Lower leg skin (tissue), 4 donors: ENCODE measurements at regions not wholly inside any gene's neighbourhood (a gene's known extent, or its start where the extent isn't known, plus 50 kb on each side); places are given as distances from the start of the nearest gene placed in this dataset.

ENCODE experiments used
- DNase-seq, 2 donors: peaks; one replicate each; pipeline ENCODE4 v3.0.0-alpha.2; 2019; ENCODE audit warnings: low spot score in 2 of 2
- H3K4me3 ChIP-seq: fragments of 200-600 bp; sonication (generic); 2 replicates; pipeline ENCODE4 v1.5.1; 2017; ENCODE audit warnings: mild to moderate bottlenecking, low read depth; ENCODE audit not compliant: poor library complexity, severe bottlenecking
- POLR2A ChIP-seq, 2 donors: fragments of 450-650 bp; IDR thresholded peaks; one replicate each; pipeline ENCODE4 v1.6.1; 2016 to 2017; ENCODE audit warnings: antibody characterized with exemption in 2 of 2, mild to moderate bottlenecking in 1 of 2, moderate library complexity in 1 of 2
- WGBS, 2 donors: methylation state at CpG; one replicate each; pipeline ENCODE4 v1.1.5; 2018; 5-methylcytosine and 5-hydroxymethylcytosine counted together
- intact Hi-C: fragments of 100-400 bp; cut with DNase I; formaldehyde crosslinking; loops from one replicate; pipeline ENCODE4 v1.15.0; 2023; ENCODE audit warnings: low total_unique reads
- TF ChIP-seq, protein P1 (sequence below), 3 donors: fragments of 450-650 bp; IDR thresholded peaks; one replicate each; pipeline ENCODE4 v1.5.1; 2016; ENCODE audit warnings: antibody characterized with exemption in 3 of 3, mild to moderate bottlenecking in 3 of 3, moderate library complexity in 2 of 3

DNA sequence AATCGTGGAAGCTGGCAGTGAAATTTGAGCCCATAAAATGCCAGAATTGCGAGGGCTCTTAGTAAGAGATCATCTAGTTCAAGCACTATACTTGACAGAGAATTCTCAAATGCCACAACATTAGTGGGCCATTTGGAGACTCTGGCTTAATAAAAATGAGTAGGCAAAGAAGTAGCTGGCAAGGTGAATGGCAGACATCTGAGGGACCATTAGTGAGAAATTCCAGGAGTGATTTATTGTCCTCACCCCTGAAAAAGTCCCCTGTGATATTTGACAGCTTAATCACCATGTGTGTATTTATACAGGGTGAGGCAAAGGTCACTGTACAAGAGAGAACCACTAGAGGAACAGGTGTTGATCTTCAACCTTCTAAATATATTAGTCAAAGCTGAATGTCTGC, 207.5 kb downstream of the CHRDL1 start:
- DNase-seq: no peak
- intact Hi-C loops: no loop called here
- no peak overlapping the region for H3K4me3 ChIP-seq
- 26 to 30% methylated on average over 2 of the region's 2 CpGs for WGBS, 2 donors
- TF ChIP-seq, protein P1, sequence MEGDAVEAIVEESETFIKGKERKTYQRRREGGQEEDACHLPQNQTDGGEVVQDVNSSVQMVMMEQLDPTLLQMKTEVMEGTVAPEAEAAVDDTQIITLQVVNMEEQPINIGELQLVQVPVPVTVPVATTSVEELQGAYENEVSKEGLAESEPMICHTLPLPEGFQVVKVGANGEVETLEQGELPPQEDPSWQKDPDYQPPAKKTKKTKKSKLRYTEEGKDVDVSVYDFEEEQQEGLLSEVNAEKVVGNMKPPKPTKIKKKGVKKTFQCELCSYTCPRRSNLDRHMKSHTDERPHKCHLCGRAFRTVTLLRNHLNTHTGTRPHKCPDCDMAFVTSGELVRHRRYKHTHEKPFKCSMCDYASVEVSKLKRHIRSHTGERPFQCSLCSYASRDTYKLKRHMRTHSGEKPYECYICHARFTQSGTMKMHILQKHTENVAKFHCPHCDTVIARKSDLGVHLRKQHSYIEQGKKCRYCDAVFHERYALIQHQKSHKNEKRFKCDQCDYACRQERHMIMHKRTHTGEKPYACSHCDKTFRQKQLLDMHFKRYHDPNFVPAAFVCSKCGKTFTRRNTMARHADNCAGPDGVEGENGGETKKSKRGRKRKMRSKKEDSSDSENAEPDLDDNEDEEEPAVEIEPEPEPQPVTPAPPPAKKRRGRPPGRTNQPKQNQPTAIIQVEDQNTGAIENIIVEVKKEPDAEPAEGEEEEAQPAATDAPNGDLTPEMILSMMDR (IDR thresholded peaks at IDR 0.05): no peak
- no peak for TF ChIP-seq POLR2A (IDR thresholded peaks at IDR 0.05)

DNA sequence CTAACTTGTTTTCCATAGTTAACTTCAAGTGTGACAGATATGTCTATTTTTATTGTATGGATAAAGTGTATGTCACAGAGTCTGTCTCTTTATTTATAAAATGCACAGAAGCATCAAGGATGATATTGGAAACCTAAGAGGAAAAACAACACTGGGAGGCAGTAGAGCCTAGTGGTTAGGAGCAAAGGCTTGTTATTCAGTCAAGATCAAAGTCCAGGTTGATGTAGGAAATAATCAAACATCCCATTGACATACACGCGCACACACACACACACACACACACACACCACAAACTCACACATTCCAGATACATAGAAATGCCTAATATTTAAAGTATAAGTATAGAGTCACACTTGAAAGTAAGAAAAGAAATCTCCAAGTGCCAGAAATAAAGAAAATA, 206.8 kb downstream of the CHRDL1 start:
- no peak overlapping the region for H3K4me3 ChIP-seq
- no peak for TF ChIP-seq POLR2A (IDR thresholded peaks at IDR 0.05)
- TF ChIP-seq, protein P1 (IDR thresholded peaks at IDR 0.05): no peak
- intact Hi-C loops: no loop called here
- WGBS, 2 donors: 79 to 85% methylated on average over 2 of the region's 2 CpGs
- no peak for DNase-seq

DNA sequence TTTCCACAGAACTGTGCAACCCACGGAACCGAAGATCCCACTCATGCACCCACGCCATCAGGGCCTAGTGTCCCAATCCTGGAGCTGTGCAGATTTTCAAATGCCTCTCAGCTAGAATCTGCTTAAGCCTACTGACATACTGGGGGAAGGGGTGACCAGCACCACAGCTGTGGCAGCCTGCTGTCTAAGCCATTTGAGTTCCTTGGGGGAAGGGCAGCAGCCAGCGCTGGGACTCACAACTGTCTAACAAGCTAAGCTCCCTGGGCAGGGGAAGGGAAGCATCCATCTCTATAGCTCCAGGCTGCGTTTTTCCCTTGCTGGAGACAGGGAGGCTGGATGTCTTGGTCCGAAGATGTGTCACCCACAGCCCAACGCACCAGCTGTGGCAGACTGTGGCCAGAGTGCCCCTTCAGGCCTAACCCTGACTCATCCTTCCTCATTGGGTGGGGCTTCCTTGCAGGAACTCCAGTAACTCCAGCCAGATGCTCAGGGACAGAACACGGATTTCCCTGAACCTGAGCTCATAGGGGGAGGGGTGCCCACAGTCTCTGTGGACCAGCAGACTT, 194.8 kb downstream of the CHRDL1 start:
- 63 to 68% methylated on average over 3 to 7 of the region's 8 CpGs for WGBS, 2 donors
- intact Hi-C loops: no loop called here
- H3K4me3 ChIP-seq: no peak overlapping the region
- TF ChIP-seq POLR2A (IDR thresholded peaks at IDR 0.05): no peak
- TF ChIP-seq, protein P1 (IDR thresholded peaks at IDR 0.05): no peak
- no peak for DNase-seq

DNA sequence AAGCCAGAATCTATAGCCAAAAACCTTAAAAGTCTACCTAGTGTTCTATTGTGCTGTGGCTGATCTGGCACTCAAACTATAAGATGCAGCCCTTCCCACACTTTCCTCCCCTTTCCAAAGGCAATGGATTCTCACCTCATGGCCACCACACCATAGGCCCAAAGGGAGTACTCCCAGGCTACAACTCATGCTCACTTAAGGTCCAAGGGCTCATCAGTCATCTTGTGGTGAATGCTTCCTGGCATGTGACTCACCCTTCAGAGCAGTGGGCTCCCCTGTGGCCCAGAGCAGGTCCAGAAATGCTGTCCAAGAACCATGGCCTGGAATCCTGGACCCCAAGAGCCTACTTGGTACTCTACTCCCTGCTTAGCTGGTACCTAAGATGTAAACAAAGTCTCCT, 181.0 kb downstream of the CHRDL1 start:
- H3K4me3 ChIP-seq: no peak overlapping the region

More for the DNA sequence above, 181.0 kb downstream of the CHRDL1 start:
- TF ChIP-seq POLR2A (IDR thresholded peaks at IDR 0.05): no peak
- TF ChIP-seq, protein P1 (IDR thresholded peaks at IDR 0.05): no peak
- DNase-seq: no peak
- intact Hi-C loops: no loop called here
